H4 (cell line): ENCODE measurements at regions not wholly inside any gene's neighbourhood (a gene's known extent, or its start where the extent isn't known, plus 50 kb on each side); places are given as distances from the start of the nearest gene placed in this dataset.

Source experiments
- DNase-seq: peaks from one replicate; pipeline ENCODE4 v3.0.0-alpha.2; 2015; ENCODE audit warnings: low spot score

DNA sequence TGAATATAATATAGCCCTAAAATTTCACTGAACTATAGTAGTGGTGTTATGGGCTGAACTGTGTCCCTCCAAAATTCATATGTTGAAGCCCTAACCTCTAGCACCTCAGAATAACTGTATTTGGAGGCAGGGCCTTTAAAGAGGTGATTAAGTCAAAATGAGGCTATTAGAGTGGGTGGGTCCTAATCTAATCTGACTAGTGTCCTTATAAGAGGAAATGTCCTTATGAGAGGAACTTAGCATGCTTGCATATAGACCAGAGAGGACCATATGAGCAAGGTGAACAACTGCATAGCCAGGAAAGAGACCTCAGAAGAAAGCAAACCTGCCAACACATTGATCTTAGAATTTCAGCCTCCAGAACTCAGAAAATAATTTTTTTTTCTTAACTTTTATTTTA lies 238.4 kb downstream of the ZEB2 start:
- DNase-seq, result no peak

DNA sequence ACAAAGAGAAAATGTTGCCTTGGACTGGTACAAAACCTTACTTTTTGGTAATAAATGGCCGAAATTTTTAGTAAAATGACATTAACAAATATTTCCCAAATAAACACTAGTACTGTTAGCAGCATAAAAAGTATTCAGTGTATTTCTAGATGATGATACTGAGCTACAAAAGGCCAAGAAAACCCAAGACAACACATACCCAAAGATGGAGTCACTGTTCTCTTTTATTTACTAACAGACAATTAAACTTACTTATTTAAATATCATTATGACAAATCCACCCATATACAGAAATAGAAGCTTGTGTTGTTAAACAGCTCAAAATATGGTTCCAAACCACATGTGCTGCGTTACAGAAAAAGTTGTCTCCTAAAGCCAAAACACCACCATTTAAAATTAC lies 239.9 kb downstream of the ZEB2 start:
- no peak for DNase-seq

DNA sequence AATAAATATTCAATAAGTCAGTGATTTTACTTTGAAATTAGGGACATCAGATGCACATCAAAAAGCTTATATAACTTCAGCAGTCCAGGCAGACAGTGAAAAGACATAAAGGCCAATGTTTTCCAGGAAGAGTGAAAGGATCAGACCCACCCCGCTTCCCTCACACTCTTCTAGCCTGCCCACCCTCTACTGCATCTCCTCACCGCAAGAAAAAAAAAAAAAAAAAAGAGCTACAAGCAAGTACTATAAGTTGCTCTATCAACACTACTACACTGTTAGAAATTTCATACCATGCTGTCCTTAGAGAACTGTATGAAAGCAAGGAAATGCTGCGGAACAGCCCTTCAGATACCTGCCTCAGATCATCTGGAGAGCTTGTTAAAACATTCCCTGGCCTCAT lies 240.8 kb downstream of the ZEB2 start:
- no peak for DNase-seq

DNA sequence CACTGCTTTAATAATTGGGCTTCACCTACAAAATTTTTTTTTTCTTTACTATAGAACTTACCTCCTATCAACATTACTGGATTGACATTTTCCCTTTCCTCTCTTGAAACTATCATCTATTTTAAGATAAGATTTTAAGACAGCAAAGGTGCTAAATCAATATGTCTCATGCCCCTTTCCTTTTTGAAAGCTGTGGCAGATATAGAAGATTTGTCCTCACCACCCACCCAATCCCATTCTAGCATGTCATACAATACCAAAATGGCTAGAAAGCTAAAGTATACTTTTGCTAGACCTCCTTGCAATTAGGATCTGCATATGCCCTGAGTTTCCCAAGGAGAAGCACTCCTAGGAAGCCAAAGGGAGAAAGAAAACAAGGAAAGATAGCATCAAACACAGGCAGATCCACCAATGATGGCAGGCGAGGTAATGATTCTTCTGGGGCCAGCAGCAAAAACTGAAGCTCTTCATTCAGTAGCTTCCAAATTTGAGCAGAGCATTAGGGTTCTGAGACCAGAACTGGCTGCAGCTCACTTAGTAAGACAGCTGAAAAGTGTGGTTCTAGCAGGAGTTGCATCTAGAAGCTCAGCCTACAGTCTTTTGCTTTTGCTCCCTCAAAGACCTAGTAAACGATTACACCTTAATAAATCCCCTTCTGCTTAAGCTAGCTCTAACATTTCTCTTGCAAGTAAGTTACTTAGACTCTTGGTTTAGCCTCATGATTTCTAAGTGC lies 242.1 kb downstream of the ZEB2 start:
- DNase-seq, result no peak

DNA sequence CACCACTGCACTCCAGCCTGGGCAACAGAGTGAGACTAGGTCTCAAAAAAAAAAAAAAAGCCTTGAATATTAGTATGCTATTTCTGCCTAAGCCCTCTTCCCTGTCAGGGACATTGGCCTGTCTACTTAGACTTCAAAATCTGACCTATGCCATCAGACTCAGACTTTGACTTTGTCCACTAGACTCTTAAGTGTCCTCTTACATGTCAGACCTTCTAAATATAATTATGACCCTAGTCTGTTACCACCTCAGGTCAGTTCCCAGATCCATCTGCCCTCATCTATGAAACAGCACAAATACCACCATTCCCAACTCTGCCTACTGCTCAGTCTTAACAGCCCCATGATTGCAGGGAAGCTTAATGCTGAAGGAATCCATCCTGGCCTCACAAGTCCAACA lies 244.6 kb downstream of the ZEB2 start:
- no peak for DNase-seq

DNA sequence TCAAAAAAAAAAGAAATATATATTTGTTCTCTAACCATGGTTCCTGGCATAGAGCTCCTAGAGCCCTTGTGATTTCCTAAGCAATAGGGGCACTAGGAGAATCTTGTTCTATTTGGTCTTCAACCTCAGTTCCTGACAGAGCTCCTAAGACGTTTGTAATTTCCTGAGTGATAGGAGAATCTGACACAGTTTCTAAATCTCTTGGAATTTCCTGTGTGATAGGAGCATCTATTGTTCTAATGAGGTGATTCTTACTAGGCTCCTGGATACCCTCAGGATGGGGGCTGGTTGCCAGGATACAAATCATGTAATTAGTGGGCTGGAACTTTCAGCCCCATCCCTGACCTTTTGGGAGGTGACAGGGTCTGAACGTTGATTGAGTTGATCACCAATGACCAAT lies 245.8 kb downstream of the ZEB2 start:
- no peak for DNase-seq

DNA sequence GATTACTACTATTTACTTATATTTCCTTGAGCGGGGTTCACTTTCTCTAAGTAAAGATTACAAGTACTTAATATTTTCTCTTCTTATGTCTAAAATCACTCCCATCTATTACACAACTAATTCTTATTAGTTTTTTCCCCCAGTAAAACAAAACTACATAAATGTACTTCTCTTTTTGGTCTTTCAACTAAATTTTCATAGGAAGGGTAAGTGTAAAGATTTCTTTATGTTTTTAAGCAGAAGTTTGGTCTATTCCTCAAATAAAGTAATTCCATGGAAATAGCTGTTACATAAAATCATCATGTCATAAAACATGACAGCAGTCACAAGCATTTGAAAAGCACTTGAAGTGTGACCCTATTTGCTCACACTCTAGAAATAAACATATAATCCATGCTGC lies 249.0 kb downstream of the ZEB2 start:
- no peak for DNase-seq

DNA sequence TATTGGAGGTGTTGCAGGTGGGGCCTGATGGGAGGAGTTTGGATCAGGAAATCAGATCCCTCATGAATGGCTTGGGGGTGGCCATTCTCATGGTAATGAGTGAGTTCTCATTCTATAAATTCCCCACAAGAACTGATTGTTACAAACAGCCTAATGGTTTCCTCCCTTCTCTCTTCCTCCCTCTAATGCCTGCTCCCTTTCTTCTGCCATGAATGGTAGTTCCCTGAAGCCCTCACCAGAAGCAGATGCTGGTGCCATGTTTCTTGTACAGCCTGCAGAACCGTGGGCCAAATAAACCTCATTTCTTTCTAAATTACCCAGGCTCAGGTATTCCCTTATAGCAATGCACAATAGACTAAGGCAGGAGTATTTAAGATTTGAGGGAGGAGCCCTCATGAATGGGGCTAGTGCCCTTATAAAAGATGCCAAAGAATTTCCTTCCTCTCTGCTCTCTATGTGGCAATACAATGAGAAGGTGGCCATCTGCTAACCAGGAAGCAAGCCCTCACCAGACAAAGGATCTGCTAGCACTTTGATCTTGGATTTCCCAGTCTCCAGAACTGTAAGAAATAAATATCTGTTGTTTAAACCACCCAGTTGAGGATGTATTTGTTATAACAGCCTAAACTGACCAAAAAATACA lies 251.8 kb downstream of the ZEB2 start:
- DNase-seq, result no peak

DNA sequence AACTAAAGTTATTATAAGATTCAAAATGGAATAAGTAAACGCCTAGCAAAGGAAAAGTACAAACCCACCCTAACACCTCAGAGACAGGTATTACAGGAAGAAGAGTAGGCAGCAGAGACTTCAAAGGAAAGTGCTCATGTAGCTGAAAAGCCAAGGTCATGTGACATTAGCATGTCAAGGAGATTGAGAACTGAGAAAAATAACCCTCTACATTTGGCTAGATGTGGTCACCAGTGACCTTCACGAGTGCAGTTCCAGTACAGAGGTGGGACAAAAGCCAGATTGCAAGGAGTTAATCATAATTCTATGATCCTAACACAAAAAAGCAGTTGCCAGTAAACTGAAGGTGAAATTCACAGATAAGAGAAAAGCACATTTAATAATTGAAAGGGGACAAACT lies 252.7 kb downstream of the ZEB2 start:
- no peak for DNase-seq

DNA sequence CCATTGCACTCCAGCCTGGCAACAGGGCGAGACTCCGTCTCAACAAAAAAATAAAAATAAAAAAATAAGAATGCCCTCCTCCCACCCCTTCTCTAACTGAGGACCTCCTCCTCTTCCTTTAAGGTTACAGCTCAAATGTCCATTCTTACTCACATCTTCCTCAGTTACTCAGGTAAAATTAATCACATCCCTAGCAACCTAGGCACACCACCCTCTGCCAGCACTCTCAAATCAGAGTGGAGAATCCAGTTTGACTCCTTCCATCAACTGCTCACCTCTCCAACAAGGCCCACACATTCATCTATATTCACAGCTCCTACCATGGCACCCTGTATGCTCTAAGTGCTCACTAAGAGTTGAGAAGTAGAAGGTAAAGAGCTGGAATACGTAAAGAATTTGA lies 254.3 kb downstream of the ZEB2 start:
- no peak for DNase-seq

DNA sequence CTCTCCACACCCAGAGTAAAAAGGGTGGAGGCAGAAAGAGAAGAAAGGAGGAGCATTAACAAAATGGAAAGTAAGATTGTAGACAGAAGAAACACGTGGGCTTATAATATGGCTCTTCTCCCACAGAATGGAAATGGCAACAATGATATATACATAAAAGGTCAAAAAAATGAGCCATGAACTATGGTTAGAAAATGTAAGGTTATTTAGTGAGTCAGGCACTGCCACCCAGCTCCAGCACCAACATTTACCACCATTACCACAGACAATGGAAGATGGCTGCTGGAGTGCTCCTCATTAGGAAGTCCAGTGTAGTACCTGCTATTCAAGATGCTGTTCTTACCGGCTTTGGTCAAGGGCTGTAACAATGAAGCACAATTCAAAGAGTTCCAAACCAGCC lies 258.0 kb downstream of the ZEB2 start:
- DNase-seq, result no peak

DNA sequence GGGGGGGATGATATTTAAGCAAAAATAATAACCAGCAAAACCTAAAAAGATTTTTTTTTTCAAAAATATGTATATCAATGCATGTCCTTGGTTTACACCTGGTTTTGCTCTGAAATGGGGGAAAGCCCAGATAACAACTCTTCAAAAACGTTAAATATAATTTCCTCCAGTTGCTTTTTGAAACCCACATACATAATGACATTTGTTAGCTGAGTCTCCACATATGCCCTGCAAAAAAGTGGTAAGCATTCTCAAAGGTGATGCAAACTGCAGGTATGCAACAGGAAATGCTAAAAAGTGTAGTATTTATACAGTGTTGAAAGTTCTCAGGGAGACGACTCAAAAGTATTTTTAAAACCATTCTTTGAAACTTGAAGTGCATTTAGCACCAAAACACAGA lies 258.6 kb downstream of the ZEB2 start:
- DNase-seq, result no peak

DNA sequence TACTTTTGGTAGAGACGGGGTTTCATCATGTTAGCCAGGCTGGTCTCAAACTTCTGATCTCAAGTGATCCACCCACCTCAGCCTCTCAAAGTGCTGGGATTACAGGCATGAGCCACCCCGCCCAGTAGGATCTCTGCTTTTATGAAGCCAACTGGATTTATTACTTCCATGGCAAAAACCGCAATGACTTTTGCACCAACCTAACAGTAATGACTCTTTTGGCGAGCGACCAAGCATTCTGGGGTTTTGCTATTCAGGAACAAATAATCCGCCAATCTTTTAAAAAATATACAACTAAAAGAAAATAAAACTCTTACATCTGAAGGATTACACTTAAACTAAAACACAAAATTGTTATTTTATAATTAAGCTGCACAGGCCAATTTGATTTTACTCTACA lies 260.6 kb downstream of the ZEB2 start:
- no peak for DNase-seq

DNA sequence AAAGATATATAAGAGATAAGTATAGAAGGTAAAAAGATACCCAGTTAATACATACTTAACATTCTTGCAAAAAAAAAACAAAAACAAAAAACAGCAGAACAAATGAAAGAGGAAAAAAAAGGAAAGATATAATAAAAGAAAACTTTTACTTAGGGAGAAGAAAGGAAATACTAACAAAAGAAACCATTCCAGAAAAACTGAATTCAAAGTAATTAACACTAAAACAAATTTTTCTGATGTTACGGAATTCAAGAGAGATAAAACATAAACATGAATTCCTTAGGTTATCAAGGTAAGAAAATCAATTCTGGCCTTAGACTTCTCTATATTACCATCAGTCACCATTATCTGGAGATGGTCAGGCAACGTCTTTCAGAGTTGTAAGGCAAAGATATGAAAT lies 261.8 kb downstream of the ZEB2 start:
- DNase-seq, result no peak

DNA sequence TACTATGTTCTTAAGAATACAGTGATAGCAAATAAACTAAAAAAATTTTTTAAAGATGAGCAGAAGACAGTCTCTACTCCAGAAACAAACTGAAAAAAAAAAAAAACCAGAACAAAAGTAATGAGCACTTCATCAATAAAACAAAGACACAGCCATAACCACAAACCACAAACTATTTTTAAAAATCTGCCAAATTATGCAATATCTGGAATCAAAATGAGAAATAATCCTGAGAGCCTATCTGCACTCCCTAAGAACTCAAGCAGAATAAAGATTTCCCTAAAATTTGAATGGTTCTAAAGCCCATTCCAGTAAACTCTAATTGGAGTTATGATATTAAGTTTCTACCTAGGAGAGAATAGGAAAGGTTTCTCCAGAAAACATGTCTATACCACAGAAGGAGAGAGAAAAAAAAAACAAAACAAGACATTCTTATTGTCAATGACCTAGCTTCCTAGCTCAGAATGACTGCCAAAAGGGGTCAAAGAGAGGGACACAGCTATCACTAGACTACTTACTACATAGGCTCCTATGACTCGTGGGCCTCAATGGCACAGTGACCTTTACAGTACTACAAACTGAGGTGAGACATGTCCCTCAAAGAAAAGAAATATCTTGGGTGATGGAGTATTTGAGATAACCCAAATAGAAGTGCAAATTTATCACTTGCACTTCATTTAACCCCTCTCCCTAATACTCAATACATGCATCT lies 262.8 kb downstream of the ZEB2 start:
- no peak for DNase-seq

DNA sequence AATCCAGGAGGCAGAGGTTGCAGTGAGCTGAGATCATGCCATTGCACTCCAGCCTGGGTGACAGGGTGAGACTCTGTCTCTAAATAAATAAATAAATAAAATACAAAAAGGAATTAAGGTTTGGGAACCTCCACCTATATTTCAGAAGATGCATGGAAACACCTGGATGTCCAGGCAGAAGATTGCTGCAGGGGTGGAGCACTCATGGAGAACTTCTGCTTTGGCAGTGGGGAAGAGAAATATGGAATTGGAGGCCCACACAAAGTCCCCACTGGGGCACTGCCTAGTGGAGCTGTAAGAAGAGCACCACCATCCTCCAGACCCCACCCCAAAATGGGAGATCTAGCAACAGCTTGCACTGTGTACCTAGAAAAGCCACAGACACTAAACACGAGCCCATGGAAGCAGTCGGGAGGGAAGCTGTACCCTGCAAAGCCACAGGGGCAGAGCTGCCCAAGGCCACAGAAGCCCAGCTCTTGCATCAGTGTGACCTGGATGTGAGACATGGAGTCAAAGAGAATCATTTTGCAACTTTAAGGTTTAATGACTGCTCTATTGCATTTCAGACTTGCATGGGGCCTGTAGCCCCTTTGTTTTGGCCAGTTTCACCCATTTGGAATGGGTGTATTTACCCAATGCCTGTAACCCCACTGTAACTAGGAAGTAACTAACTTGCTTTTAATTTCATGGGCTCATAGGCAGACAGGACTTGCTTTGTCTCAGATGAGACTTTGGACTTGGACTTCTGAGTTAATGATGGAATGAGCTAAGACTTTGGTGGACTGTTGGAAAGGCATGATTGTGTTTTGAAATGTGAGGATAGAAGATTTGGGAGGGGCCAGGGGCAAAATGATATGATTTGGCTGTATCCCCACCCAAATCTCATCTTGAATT lies 265.3 kb downstream of the ZEB2 start:
- no peak for DNase-seq

DNA sequence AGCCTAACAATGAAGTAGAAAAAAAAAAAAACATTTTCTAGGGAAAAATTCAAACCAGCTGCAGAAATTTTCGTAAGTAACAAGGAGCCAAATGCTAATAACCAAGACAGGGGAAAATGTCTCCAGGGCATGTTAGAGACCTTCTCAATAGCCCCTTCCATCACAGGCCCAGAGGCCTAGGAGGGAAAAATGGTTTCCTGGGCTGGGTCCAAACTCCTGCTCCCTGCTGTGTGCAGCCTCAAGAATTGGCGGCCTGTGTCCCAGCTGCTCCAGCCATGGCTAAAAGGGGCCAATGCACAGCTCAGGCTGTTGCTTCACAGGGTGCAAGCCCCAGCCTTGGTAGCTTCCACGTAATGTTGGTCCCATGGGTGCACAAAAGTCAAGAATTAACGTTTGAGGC lies 266.2 kb downstream of the ZEB2 start:
- DNase-seq, result no peak

DNA sequence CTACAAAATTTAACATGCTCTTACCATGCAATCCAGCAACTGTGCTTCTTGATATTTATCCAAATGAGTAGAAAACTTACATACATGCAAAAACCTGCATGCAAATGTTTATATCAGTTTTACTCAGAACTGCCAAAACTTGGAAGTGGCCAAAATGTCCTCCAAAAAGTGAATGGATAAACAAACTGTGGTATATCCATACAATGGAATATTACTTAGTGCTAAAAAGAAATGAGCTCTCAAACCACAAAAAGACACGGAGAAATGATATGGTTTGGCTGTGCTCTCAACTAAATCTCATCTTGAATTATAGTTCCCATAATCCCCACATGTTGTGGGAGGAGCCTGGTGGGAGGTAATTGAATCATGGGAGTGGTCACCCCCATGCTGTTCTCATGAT lies 267.2 kb downstream of the ZEB2 start:
- no peak for DNase-seq

DNA sequence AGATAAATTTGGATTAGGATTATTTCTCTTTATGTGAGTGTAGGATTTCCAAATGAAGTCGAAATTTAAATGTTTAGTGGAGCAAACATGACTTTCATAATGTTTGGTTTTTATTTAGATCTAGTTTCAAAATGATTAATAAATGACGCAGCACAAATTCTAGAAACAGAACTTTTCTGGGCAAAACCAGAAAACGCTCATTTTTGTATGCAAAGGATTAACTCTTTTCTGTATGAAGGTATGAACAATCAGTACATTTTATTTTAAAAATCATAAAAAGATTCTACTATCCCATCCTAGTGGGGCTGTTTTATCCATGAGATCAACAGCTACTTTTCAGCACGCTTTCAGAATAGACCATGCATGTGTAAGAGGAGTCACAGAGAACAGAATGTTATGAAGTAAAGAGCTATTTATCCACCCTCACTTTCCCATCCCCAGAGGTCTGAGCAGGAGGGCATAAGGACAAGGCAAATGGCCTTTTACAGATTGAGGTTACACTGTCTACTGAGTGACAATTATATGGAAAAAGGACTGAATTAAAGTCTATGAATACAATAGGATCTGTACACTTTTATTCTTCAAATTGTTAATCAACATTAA lies 270.8 kb downstream of the ZEB2 start:
- no peak for DNase-seq

DNA sequence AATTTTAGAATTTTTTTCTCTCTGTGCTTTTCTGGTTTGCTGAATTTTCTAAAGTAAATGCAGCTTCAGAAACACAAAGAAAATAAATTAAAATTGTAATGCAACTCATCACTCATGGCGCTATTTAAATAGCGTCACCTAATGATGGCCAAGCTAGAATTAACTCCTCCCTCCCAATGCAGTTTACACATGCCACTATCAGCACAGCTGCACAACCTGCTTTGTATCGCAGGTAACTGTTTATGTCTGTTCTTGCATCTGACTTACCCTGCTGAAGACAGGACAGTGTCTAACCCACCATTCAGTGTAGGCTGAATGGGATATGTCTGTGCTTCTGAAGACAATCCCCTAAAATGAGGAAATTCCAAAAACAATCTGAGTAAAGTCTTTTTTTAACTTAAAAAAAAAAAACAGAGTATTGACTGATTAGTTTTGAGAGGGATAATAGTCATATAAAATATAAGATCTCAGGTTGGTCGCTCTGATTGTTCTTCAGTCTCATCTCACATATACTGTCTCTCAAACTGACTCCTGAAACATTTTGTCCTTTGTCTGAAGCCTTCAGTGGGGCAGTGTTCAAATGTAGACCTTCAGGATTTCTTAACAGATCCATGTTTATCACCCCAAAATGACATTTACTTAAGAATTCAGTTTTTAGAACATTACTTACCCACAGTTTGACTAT lies 271.4 kb downstream of the ZEB2 start:
- DNase-seq, result no peak

DNA sequence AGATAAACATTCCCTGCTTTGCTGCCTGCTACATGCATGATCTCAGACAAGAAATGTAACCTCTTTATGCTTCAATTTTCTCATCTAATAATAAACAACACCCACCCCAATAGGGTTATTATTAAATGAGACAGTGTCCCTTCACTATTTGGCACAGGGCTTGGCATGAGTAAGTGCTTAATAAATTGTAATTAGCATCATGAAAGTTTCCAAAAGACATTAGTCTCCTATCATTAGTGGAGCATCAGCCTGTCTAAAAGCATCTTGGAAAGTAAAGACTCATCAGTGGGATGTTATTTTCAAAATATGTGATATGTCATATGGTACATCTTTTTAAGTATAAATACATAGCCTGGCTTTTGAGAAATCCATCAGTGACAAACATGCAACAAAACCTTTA lies 275.0 kb downstream of the ZEB2 start:
- DNase-seq, result no peak
